Thyroid gland (tissue), 4 donors: ENCODE measurements at regions not wholly inside any gene's neighbourhood (a gene's known extent, or its start where the extent isn't known, plus 50 kb on each side); places are given as distances from the start of the nearest gene placed in this dataset.

Experiments used
- DNase-seq, 2 donors: peaks; one replicate each; pipeline ENCODE4 v3.0.0-alpha.2; 2019
- H3K27ac ChIP-seq, 3 donors: fragments of 200-600 bp; sonication (generic); 1 replicate in 2 of 3; 2 replicates in 1 of 3; pipeline ENCODE4 v1.5.1; 2016 to 2019; ENCODE audit warnings: mild to moderate bottlenecking in 1 of 3, moderate library complexity in 1 of 3
- H3K27me3 ChIP-seq: fragments of 200-600 bp; sonication (generic); one replicate; pipeline ENCODE4 v1.5.1; 2019
- H3K36me3 ChIP-seq, 2 donors: fragments of 200-600 bp; sonication (generic); one replicate each; pipeline ENCODE4 v1.5.1; 2016 to 2019
- H3K4me1 ChIP-seq, 2 donors: fragments of 200-600 bp; sonication (generic); one replicate each; pipeline ENCODE4 v1.5.1; 2017 to 2019
- H3K4me3 ChIP-seq, 3 donors: fragments of 200-600 bp; sonication (generic); replicated peaks in 1 of 3; 1 replicate in 2 of 3; 2 replicates in 1 of 3; pipeline ENCODE4 v1.5.1; 2016; ENCODE audit warnings: mild to moderate bottlenecking in 1 of 3
- H3K9me3 ChIP-seq: fragments of 200-600 bp; sonication (generic); one replicate; pipeline ENCODE4 v1.5.1; 2017
- POLR2A ChIP-seq, 2 donors: fragments of 450-650 bp; IDR thresholded peaks; one replicate each; pipeline ENCODE4 v1.6.1; 2017; ENCODE audit warnings: antibody characterized with exemption in 2 of 2, mild to moderate bottlenecking in 2 of 2, moderate library complexity in 1 of 2
- WGBS, 2 donors: methylation state at CpG; one replicate each; pipeline ENCODE4 v1.1.5; 2017; 5-methylcytosine and 5-hydroxymethylcytosine counted together
- intact Hi-C: fragments of 100-400 bp; cut with DNase I; formaldehyde crosslinking; loops from one replicate; pipeline ENCODE4 v1.15.1; 2023
- TF ChIP-seq, protein P1 (sequence below), 6 experiments: fragments of 200-600 bp in 3 of 6; fragments of 450-650 bp in 3 of 6; sonication (generic) in 3 of 6; IDR thresholded peaks; one replicate each; pipeline ENCODE4 v1.5.1; 2016 to 2019; ENCODE audit warnings: antibody characterized with exemption in 6 of 6, mild to moderate bottlenecking in 2 of 6, inconsistent platforms in 1 of 6, moderate library complexity in 1 of 6

DNA sequence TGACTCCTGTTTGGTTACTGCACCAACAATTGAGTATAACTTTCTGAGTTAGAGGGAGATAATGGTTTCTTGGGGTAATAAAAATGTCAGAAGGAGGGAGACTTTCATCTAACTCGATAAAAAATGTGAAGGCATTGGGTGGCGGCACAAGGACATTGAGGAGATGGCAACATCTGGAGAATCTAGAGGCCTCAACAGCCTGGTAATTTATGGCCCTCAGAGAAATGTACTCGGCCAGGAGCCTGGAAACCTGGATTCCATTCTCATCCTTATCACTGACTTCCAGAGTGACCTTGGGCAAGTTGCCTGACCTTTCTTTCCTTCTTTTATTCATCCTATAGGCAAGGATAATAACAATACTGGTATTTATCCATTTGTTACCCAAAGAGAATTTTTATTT lies 173.5 kb upstream of the MEX3C start:
- Histone ChIP-seq H3K9me3 (no peaks in the 10 kb centered on the region), H3K27ac (no peak overlapping the region), H3K4me3 (no peak overlapping the region), H3K4me1 (no peaks in the 10 kb centered on the region), H3K27me3 (no peaks in the 10 kb centered on the region), H3K36me3 (no peaks in the 10 kb centered on the region)
- no peak for DNase-seq
- WGBS, 2 donors, result 80 to 82% methylated on average over 3 of the region's 3 CpGs
- intact Hi-C loops, result no loop called here
- no peak for TF ChIP-seq POLR2A (IDR thresholded peaks at IDR 0.05)
- TF ChIP-seq, protein P1, sequence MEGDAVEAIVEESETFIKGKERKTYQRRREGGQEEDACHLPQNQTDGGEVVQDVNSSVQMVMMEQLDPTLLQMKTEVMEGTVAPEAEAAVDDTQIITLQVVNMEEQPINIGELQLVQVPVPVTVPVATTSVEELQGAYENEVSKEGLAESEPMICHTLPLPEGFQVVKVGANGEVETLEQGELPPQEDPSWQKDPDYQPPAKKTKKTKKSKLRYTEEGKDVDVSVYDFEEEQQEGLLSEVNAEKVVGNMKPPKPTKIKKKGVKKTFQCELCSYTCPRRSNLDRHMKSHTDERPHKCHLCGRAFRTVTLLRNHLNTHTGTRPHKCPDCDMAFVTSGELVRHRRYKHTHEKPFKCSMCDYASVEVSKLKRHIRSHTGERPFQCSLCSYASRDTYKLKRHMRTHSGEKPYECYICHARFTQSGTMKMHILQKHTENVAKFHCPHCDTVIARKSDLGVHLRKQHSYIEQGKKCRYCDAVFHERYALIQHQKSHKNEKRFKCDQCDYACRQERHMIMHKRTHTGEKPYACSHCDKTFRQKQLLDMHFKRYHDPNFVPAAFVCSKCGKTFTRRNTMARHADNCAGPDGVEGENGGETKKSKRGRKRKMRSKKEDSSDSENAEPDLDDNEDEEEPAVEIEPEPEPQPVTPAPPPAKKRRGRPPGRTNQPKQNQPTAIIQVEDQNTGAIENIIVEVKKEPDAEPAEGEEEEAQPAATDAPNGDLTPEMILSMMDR (IDR thresholded peaks at IDR 0.05), result no peak

DNA sequence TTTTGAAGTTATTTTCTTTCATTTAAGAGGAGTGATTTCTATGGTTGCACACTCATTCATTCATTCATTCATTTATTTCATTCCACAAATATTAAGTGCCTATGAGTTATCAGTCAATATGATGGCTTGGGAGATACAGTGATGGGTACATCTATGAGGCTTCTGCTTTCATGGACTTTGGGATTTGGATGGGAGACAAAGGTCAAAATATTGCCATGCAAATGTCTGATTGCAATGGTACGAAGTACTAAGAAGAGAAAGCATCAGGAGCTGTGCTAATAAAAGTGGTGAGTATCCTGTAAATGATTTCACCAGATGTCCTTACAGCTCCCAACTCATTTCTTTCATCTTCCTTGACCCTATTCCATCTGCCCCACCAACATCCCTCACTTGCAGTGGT lies 174.4 kb upstream of the MEX3C start:
- Histone ChIP-seq H3K9me3 (no peaks in the 10 kb centered on the region), H3K27ac (no peak overlapping the region), H3K27me3 (no peaks in the 10 kb centered on the region), H3K36me3 (no peaks in the 10 kb centered on the region), H3K4me3 (no peak overlapping the region), H3K4me1 (no peaks in the 10 kb centered on the region)
- intact Hi-C loops, result no loop called here
- DNase-seq, result no peak
- 85 to 94% methylated on average over 1 of the region's 1 CpG for WGBS, 2 donors
- TF ChIP-seq POLR2A (IDR thresholded peaks at IDR 0.05), result no peak
- TF ChIP-seq, protein P1 (IDR thresholded peaks at IDR 0.05), result no peak

DNA sequence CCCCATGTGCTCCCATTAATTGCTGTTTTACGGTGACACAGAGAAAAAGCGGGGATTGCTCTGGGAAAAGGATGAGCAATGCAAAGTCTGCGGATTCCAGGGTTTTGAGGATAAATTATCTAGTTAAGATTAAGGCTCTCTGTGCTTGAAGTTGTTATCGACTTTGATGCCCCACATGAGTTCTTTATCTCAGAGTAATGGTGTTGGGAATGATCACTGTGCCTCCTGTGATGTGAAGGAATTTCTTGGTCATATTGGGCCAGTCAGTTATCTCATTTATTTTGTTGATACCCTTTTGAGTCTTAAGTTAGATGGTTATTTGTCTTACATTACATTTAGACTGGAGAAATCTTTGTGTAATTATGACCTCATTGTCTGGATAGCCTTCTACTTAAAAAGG lies 184.6 kb upstream of the MEX3C start:
- Histone ChIP-seq H3K4me3 (no peak overlapping the region), H3K27me3 (no peaks in the 10 kb centered on the region), H3K9me3 (no peaks in the 10 kb centered on the region), H3K27ac (no peak overlapping the region), H3K4me1 (no peaks in the 10 kb centered on the region), H3K36me3 (no peaks in the 10 kb centered on the region)
- WGBS, 2 donors, result 76 to 80% methylated on average over 4 of the region's 4 CpGs
- DNase-seq, result no peak
- no peak for TF ChIP-seq POLR2A (IDR thresholded peaks at IDR 0.05)
- TF ChIP-seq, protein P1 (IDR thresholded peaks at IDR 0.05), result no peak
- intact Hi-C loops, result no loop called here

DNA sequence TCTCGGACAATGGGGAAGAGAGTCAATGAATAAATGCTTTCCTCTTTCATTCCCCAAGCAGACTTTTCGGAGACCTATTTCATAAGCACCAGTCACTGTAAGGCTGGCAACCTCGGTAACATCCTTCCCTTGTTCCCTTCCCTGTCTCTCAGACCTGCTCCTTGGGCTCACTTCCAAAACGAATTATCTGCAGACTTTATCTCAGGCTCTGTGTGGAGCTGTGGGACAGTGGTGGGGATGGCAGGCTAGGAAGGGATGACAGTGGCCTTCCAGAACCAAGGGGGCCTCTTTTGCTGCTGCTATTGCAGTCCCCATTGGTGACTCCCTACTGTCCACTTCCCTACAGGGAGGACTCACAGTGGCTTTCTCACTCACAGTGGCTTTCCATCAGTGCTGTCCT lies 185.6 kb upstream of the MEX3C start:
- Histone ChIP-seq H3K27me3 (no peaks in the 10 kb centered on the region), H3K4me1 (no peaks in the 10 kb centered on the region), H3K4me3 (no peak overlapping the region), H3K36me3 (no peaks in the 10 kb centered on the region), H3K9me3 (no peaks in the 10 kb centered on the region), H3K27ac (no peak overlapping the region)
- 64 to 72% methylated on average over 4 of the region's 4 CpGs for whole genome bisulfite sequencing, 2 donors
- no peak for DNase-seq
- intact Hi-C loops, result no loop called here
- no peak for TF ChIP-seq POLR2A (IDR thresholded peaks at IDR 0.05)

DNA sequence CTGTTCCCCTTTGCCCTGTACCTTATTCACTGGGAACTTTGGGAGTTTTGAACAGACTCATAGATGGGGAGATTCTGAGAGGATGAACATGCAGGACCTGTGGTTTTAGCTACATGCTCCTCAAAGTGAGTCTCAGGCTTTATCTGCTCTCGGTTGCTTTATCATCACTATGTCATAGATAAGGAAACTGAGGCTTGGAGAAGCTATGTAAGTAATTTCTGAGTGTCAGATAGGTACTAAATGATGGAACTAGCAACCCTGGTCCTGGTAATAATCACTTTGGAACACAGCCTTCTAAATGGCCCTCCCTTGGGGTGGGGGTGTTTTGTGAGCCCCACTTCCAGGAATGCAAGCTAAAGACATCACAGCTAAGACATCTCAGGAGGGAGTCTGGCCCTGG lies 186.2 kb upstream of the MEX3C start:
- Histone ChIP-seq H3K9me3 (no peaks in the 10 kb centered on the region), H3K4me3 (no peak overlapping the region), H3K27me3 (no peaks in the 10 kb centered on the region), H3K27ac (no peak overlapping the region), H3K36me3 (no peaks in the 10 kb centered on the region), H3K4me1 (no peaks in the 10 kb centered on the region)
- DNase-seq, result no peak
- WGBS, 2 donors, result 90 to 91% methylated on average over 1 of the region's 1 CpG
- intact Hi-C loops, result no loop called here
- no peak for TF ChIP-seq POLR2A (IDR thresholded peaks at IDR 0.05)
- TF ChIP-seq, protein P1 (IDR thresholded peaks at IDR 0.05), result no peak

DNA sequence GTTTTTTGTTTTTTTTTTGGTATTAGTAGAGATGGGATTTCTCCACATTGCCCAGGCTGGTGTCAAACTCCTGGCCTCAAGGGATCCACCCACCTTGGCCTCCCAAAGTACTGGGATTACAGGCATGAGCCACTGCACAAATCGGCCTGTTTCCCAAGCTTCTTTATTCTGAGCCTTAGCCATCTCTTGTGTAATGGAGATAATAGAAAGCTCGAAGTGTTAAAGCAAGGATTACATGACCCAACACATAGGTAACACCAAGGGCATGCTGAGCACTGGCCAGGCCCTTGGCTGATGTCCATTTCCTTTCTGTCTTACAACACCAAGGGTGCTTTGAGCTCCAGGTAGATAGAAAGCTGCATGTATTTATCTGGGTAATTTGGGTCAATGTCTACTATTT lies 187.8 kb upstream of the MEX3C start:
- intact Hi-C loops, result no loop called here
- no peaks in the 10 kb centered on the region for H3K36me3 ChIP-seq

More for the DNA sequence above, 187.8 kb upstream of the MEX3C start:
- no peak overlapping the region for H3K4me3 ChIP-seq
- no peaks in the 10 kb centered on the region for H3K4me1 ChIP-seq
- no peak for DNase-seq
- no peaks in the 10 kb centered on the region for H3K27me3 ChIP-seq
- TF ChIP-seq, protein P1 (IDR thresholded peaks at IDR 0.05), result no peak
- TF ChIP-seq POLR2A (IDR thresholded peaks at IDR 0.05), result no peak
- WGBS, 2 donors, result 80 to 81% methylated on average over 2 of the region's 2 CpGs
- no peaks in the 10 kb centered on the region for H3K9me3 ChIP-seq
- no peak overlapping the region for H3K27ac ChIP-seq
